ENCODE measurements at regions not wholly inside any gene's neighbourhood (a gene's known extent, or its start where the extent isn't known, plus 50 kb on each side); places are given as distances from the start of the nearest gene placed in this dataset.

DNA sequence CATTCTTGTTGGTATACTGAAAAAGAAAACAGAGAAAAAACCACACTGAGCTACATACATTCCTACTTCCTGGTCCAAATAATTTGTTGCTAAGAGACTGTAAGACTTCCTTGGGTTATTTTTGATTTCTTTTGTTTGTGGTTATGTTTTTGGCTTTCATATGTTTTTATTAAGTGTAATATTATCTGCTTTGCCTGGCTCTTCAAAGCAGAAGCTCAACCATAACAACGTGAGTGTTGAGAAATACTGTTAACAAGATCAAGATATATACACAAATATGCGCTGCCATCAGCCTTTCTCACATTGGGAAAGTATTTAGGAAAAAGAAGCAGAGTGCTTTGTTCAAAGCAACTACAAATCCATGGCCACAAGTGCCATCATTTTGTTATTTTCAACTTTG, 556.2 kb upstream of the CBLB start:
- CTCF ChIA-PET, result interaction anchor here (1.6 kb wide), 1 partner anchor 10 kb away, joined by 4 read pairs; no protein-coding TSS in a partner anchor
- peaks cover 18% of the 10 kb centered on the region for H3F3A ChIP-seq (replicated peaks; ENCODE audit: insufficient read depth)
- H3K36me3 ChIP-seq (replicated peaks in 1 of 2; ENCODE audit: control insufficient read depth in 1 of 2, insufficient read depth in 2 of 2, low read length in 1 of 2), result no peaks in the 10 kb centered on the region
- H3K79me2 ChIP-seq (ENCODE audit: insufficient read depth), result no peaks in the 10 kb centered on the region
- POLR2A ChIA-PET, result no interaction called here
- peaks cover 3% of the 10 kb centered on the region; the same call in 1 of the 2 replicates for H3K9me3 ChIP-seq
- H3K4me1 ChIP-seq (ENCODE audit: control insufficient read depth in 1 of 2, insufficient read depth in 2 of 2, low read depth in 1 of 2, low read length in 1 of 2), result peaks cover 0 to 12% of the 10 kb centered on the region in 2 experiments; a peak in 3 of 4 replicates
- H2AFZ ChIP-seq (ENCODE audit: low read depth), result no peak overlapping the region
- no peak for DNase-seq
- H3K9me2 ChIP-seq, result no peaks in the 10 kb centered on the region
- WGBS (ENCODE audit: low lambda C conversion rate), result 59% methylated on average over 2 of the region's 2 CpGs
- no peak overlapping the region for H3K4me3 ChIP-seq (ENCODE audit: low read depth in 2 of 2, low read length in 1 of 2)
- peak overlapping the region; percentile 31 to 33; a peak in 2 of 4 replicates for H3K27ac ChIP-seq (ENCODE audit: low read depth in 2 of 2, low read length in 1 of 2)
- H3K9ac ChIP-seq, result no peak overlapping the region
- H3K4me2 ChIP-seq, result no peak overlapping the region
- TF ChIP-seq GABPA (IDR thresholded peaks at IDR 0.05; ENCODE audit: low read depth) (no peak), TCF12 (IDR thresholded peaks at IDR 0.05) (0 out of 2 replicates have a peak, but pooled peaks have one; percentile 20), TAF1 (IDR thresholded peaks at IDR 0.05; ENCODE audit: borderline replicate concordance, low read depth, low read length) (no peak), RAD21 (IDR thresholded peaks at IDR 0.05; ENCODE audit: low read length) (no peak), MEF2A (IDR thresholded peaks at IDR 0.05; ENCODE audit: borderline replicate concordance, low read depth) (no peak), SIN3A (IDR thresholded peaks at IDR 0.05; ENCODE audit: borderline replicate concordance, low read depth, low read length) (no peak), MXI1 (IDR thresholded peaks at IDR 0.05; ENCODE audit: low read depth, low read length) (no peak)
- TF ChIP-seq, protein P1, sequence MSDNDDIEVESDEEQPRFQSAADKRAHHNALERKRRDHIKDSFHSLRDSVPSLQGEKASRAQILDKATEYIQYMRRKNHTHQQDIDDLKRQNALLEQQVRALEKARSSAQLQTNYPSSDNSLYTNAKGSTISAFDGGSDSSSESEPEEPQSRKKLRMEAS (IDR thresholded peaks at IDR 0.05; ENCODE audit: low read depth), result no peak
- no peaks in the 10 kb centered on the region for H3K27me3 ChIP-seq (ENCODE audit: insufficient read depth)
- H4K20me1 ChIP-seq (ENCODE audit: insufficient read depth), result no peaks in the 10 kb centered on the region

DNA sequence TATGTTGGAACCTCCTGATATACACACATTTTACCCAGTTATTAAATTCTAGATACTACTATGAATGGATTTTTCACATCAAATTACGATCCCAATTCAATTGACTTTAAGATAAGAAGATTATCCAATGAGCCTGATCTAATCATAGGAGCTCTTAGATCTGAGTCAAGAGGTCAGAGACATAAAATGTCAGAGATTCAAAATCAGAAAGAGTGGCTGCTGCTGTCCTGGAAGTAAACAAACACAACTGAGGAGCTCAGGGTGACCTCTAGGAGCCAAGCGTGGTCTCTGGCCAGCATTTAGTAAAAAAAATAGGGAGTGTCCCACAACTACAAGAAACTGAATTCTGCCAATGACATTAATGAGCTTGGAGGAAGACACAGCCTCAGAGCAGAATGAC, 557.1 kb upstream of the CBLB start:
- no peaks in the 10 kb centered on the region for H3K36me3 ChIP-seq (replicated peaks in 1 of 2; ENCODE audit: control insufficient read depth in 1 of 2, insufficient read depth in 2 of 2, low read length in 1 of 2)
- no peak for DNase-seq
- WGBS (ENCODE audit: low lambda C conversion rate), result 80% methylated on average over 2 of the region's 2 CpGs
- H3K4me1 ChIP-seq (ENCODE audit: control insufficient read depth in 1 of 2, insufficient read depth in 2 of 2, low read depth in 1 of 2, low read length in 1 of 2), result peaks cover 0 to 15% of the 10 kb centered on the region in 2 experiments; a peak in 3 of 4 replicates
- H3K27me3 ChIP-seq (ENCODE audit: insufficient read depth), result no peaks in the 10 kb centered on the region
- H3K9me2 ChIP-seq, result no peaks in the 10 kb centered on the region
- no peak overlapping the region for H3K4me2 ChIP-seq
- no peak overlapping the region for H3K9ac ChIP-seq
- no peak overlapping the region; the same call in 1 of the 2 replicates for H2AFZ ChIP-seq (ENCODE audit: low read depth)
- H4K20me1 ChIP-seq (ENCODE audit: insufficient read depth), result no peaks in the 10 kb centered on the region
- POLR2A ChIA-PET, result no interaction called here
- H3K27ac ChIP-seq (ENCODE audit: low read depth in 2 of 2, low read length in 1 of 2), result no peak overlapping the region
- no peak overlapping the region for H3K4me3 ChIP-seq (ENCODE audit: low read depth in 2 of 2, low read length in 1 of 2)
- H3F3A ChIP-seq (replicated peaks; ENCODE audit: insufficient read depth), result peaks cover 18% of the 10 kb centered on the region
- TF ChIP-seq GABPA (IDR thresholded peaks at IDR 0.05; ENCODE audit: low read depth) (no peak), RFX5 (IDR thresholded peaks at IDR 0.05; ENCODE audit: low read length) (no peak), TEAD4 (IDR thresholded peaks at IDR 0.05; ENCODE audit: borderline replicate concordance, insufficient read depth) (no peak), ELF1 (IDR thresholded peaks at IDR 0.05) (no peak), EP300 (IDR thresholded peaks at IDR 0.05; ENCODE audit: borderline replicate concordance in 1 of 2, low read depth in 1 of 2, low read length in 1 of 2) (no peak), SMC3 (IDR thresholded peaks at IDR 0.05; ENCODE audit: low read depth, low read length) (no peak), SIN3A (IDR thresholded peaks at IDR 0.05; ENCODE audit: borderline replicate concordance, low read depth, low read length) (no peak), FOXJ3 (CRISPR knock-in tag; IDR thresholded peaks at IDR 0.05) (no peak)
- H3K79me2 ChIP-seq (ENCODE audit: insufficient read depth), result no peaks in the 10 kb centered on the region
- CTCF ChIA-PET, result interaction anchor here (1.0 to 1.6 kb wide), 2 partner anchors 9 to 11 kb away, joined by 3 to 4 read pairs; no protein-coding TSS in a partner anchor
- no peaks in the 10 kb centered on the region for H3K9me3 ChIP-seq

Data from SK-N-SH (cell line).